ENCODE measurements at regions not wholly inside any gene's neighbourhood (a gene's known extent, or its start where the extent isn't known, plus 50 kb on each side); places are given as distances from the start of the nearest gene placed in this dataset.

DNA sequence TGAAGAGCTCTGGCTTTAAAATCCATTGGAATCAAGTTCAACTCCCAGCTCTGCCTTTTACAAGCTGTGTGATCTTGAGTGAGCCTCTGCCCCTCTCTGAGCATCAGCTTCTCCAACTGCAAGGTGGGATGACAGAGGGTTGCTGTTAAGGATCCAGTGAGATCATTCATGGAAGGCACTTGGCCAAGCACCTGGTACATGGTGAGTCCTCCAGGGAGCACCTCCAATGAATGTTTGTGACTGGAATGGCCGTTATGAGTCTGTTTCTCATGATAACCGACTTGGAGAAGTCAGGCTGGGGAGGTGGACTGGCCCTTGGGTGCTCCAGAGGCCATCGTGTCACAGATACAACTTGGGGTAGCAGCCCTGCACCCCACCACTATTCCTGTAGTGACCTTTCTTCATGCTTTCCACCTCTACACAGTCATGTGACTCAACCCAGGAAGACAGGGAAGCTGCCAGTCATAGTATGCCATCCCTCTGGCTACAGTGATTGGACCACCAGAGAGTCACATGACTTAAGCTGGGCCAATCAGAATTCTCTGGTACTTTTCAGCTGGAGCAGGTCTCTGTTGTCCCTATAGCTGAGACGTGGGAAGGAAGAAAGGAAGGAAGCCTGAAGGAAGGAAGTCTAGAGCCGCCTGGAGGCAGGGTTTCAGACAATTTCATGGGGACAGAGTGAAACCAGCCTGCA, 146.5 kb upstream of the MYL2 start:
- H3K4me1 Mint-ChIP-seq, result peaks cover 13% of the 10 kb centered on the region
- ChIA-PET CTCF (interaction anchor here (0.6 to 1.2 kb wide), 3 partner anchors 9 to 1966 kb away, joined by 3 to 4 read pairs (median 3); no protein-coding TSS in a partner anchor), POLR2A (no interaction called here)
- H3K4me3 Mint-ChIP-seq, result no peak overlapping the region
- no peaks in the 10 kb centered on the region for H3K36me3 Mint-ChIP-seq (ENCODE audit: low read depth)
- no peak for DNase-seq
- no peak overlapping the region for H3K27ac Mint-ChIP-seq
- no peaks in the 10 kb centered on the region for H3K9me3 Mint-ChIP-seq
- H3K27me3 Mint-ChIP-seq, result peaks cover 8% of the 10 kb centered on the region

- ChIA-PET POLR2A (no interaction called here), CTCF (no interaction called here)
- Mint-ChIP-seq H3K9me3 (no peaks in the 10 kb centered on the region), H3K4me3 (no peak overlapping the region), H3K36me3 (ENCODE audit: low read depth) (no peaks in the 10 kb centered on the region), H3K27ac (no peak overlapping the region), H3K4me1 (peaks cover 13% of the 10 kb centered on the region), H3K27me3 (no peaks in the 10 kb centered on the region)
- no peak for DNase-seq
Measured at GRCh38 chr12:111064982-111065381, 144.6 kb upstream of the MYL2 start.

DNA sequence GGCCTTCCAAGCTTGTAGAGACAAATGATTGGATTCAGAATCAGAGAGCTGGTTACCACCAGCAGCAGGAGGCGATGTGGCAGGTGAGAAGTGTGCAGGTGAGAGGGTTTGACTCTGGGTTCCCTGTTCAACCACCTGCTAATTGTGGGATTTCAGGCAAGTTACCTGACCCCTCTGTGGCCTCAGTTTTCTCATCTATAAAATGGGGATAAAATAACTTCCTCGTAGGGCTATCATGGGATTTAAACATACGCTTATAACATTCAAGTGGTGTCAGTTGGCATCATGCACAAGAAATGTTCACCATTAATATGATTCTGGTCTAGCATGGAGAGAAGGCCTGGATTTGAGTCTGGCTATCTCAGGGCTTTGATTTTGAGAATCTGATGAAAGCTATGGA, 143.8 kb upstream of the MYL2 start:
- ChIA-PET POLR2A (no interaction called here), CTCF (no interaction called here)
- DNase-seq, result no peak
- Mint-ChIP-seq H3K9me3 (no peaks in the 10 kb centered on the region), H3K27me3 (no peaks in the 10 kb centered on the region), H3K4me3 (no peak overlapping the region), H3K36me3 (ENCODE audit: low read depth) (no peaks in the 10 kb centered on the region), H3K27ac (no peak overlapping the region), H3K4me1 (peaks cover 10% of the 10 kb centered on the region)

DNA sequence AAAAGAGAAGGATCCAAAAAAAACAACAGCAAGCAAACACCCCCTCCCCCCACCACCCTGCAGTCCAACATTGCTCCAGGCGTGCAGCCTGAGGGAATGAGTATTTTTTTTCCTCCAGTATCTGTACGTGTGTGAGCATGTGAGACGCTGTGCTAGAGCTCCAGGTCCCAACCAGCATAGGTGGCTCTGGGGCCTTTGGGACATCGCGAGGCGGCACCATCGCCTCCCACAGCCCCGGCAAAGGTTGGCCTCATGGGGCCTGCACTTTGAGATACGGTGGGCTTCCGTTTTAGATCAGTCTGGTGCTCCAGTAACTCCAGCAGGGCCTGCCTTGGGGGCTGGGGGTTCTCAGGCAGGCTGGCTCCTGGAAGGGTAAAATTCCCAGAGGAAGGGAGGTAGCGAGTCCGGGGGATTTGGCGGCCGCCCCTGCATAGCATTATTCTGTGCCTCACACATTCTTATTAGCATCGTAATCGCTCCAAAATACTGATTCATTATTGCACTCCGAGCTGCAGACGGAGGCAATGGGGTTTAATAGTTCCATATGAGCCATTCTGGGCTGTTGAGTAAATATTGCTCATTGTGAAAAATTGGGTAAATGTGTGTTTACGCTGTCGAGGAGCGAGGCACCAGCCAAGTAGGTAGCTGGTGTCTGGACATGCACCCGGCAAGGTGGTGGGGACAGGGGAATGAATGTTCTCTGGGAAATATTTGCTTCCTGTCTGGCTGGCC, 143.1 kb upstream of the MYL2 start:
- H3K27me3 Mint-ChIP-seq, result no peaks in the 10 kb centered on the region

DNA sequence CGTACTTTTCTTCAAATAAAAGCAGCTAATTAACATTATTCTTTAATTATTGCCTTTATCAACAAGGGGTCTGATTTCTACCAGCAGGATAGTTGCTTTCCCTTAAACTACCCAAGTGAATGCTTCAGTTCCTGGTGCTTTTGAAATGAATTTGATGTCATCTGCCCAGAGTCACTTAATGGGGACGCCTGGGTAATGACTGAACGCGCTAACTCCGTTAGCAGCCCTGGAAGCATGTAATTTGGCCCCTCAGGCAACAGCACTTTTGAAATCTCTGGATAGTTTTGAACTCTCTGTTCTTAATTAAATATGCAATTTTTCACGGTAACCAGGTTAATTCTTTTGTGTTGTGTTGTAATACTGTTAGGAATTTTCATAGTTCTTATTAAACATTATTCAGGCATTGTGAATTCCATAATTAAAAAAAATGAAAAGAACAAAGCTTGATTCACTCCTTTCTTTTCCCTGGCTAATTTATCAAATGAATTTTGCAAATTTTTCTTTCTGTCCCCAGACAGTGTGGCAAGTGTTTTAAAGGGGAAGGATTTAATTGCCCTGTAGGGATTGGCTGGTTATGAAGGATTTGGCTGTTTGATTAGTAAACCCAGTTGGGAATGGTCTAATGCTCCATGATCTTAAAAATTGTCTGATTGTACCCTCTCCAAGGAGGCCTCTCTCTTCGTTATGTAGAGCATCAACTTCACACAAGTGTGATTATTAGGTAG, 137.5 kb upstream of the MYL2 start:
- ChIA-PET POLR2A (no interaction called here), CTCF (interaction anchor here (1.8 kb wide), 1 partner anchor 10 kb away, joined by 5 read pairs; no protein-coding TSS in a partner anchor)
- peaks cover 30% of the 10 kb centered on the region for H3K4me1 Mint-ChIP-seq
- peaks cover 33% of the 10 kb centered on the region for H3K36me3 Mint-ChIP-seq (ENCODE audit: low read depth)
- DNase-seq, result no peak
- peaks cover 26% of the 10 kb centered on the region for H3K9me3 Mint-ChIP-seq
- no peaks in the 10 kb centered on the region for H3K27me3 Mint-ChIP-seq
- H3K4me3 Mint-ChIP-seq, result no peak overlapping the region
- H3K27ac Mint-ChIP-seq, result peak overlapping the region; percentile 99

More for the DNA sequence above, 143.1 kb upstream of the MYL2 start:
- DNase-seq, result no peak
- POLR2A ChIA-PET, result no interaction called here
- H3K36me3 Mint-ChIP-seq (ENCODE audit: low read depth), result peaks cover 2% of the 10 kb centered on the region
- H3K4me3 Mint-ChIP-seq, result no peak overlapping the region
- peaks cover 2% of the 10 kb centered on the region for H3K9me3 Mint-ChIP-seq
- peaks cover 10% of the 10 kb centered on the region for H3K4me1 Mint-ChIP-seq
- CTCF ChIA-PET, result interaction anchor here (0.5 to 0.6 kb wide), 2 partner anchors 40 to 410 kb away, joined by 3 to 6 read pairs; no protein-coding TSS in a partner anchor
- H3K27ac Mint-ChIP-seq, result no peak overlapping the region

GRCh38 chr12:111056618-111057521, 136.5 kb upstream of the MYL2 start:
- POLR2A ChIA-PET, result no interaction called here
- H3K27ac Mint-ChIP-seq, result peak overlapping the region; percentile 99
- H3K4me1 Mint-ChIP-seq, result peaks cover 30% of the 10 kb centered on the region
- CTCF ChIA-PET, result interaction anchor here (0.6 to 1.8 kb wide), 3 partner anchors 9 to 100 kb away, joined by 3 to 5 read pairs (median 4); no protein-coding TSS in a partner anchor
- peaks cover 33% of the 10 kb centered on the region for H3K36me3 Mint-ChIP-seq (ENCODE audit: low read depth)
- no peaks in the 10 kb centered on the region for H3K27me3 Mint-ChIP-seq
- DNase-seq, result peak; percentile 78
- peak overlapping the region; percentile 18 for H3K4me3 Mint-ChIP-seq
- H3K9me3 Mint-ChIP-seq, result peaks cover 26% of the 10 kb centered on the region

GRCh38 chr12:111055181-111055880, 135.0 kb upstream of the MYL2 start:
- peaks cover 26% of the 10 kb centered on the region for H3K9me3 Mint-ChIP-seq
- peaks cover 30% of the 10 kb centered on the region for H3K4me1 Mint-ChIP-seq
- peak overlapping the region; percentile 99 for H3K27ac Mint-ChIP-seq
- no peaks in the 10 kb centered on the region for H3K27me3 Mint-ChIP-seq
- DNase-seq, result no peak
- H3K4me3 Mint-ChIP-seq, result no peak overlapping the region
- POLR2A ChIA-PET, result no interaction called here
- CTCF ChIA-PET, result interaction anchor here (1.2 kb wide), 1 partner anchor 28 kb away, joined by 3 read pairs; no protein-coding TSS in a partner anchor
- peaks cover 33% of the 10 kb centered on the region for H3K36me3 Mint-ChIP-seq (ENCODE audit: low read depth)

DNA sequence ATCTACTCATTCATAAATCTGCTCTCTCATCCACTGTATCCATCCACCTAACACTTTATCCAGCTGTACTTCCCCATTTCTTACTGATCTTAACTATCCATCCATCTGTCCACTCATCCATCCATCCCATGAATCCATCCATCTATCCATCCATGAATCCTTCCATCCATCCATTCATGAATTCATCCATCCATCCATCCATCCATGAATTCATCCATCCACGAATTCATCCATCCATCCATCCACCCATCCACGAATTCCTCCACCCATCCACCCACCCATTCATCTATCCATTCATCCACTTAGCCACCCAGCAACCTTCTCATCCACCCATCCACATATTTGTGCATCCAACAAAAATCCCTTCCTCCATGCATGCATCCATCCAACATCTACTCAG, 128.6 kb upstream of the MYL2 start:
- no peak for DNase-seq
- H3K36me3 Mint-ChIP-seq (ENCODE audit: low read depth), result no peaks in the 10 kb centered on the region
- H3K4me1 Mint-ChIP-seq, result no peaks in the 10 kb centered on the region
- H3K4me3 Mint-ChIP-seq, result no peak overlapping the region
- no peak overlapping the region for H3K27ac Mint-ChIP-seq
- ChIA-PET POLR2A (no interaction called here), CTCF (interaction anchor here (1.3 kb wide), 1 partner anchor 9 kb away, joined by 5 read pairs; no protein-coding TSS in a partner anchor)
- H3K27me3 Mint-ChIP-seq, result peaks cover 2% of the 10 kb centered on the region
- H3K9me3 Mint-ChIP-seq, result no peaks in the 10 kb centered on the region

GRCh38 chr12:111046896-111047295, 126.5 kb upstream of the MYL2 start:
- Mint-ChIP-seq H3K27ac (no peak overlapping the region), H3K36me3 (ENCODE audit: low read depth) (no peaks in the 10 kb centered on the region), H3K4me1 (no peaks in the 10 kb centered on the region), H3K9me3 (no peaks in the 10 kb centered on the region), H3K4me3 (no peak overlapping the region), H3K27me3 (peaks cover 2% of the 10 kb centered on the region)
- no peak for DNase-seq
- CTCF ChIA-PET, result interaction anchor here (0.6 kb wide), 1 partner anchor 432 kb away, joined by 3 read pairs; no protein-coding TSS in a partner anchor
- POLR2A ChIA-PET, result no interaction called here

DNA sequence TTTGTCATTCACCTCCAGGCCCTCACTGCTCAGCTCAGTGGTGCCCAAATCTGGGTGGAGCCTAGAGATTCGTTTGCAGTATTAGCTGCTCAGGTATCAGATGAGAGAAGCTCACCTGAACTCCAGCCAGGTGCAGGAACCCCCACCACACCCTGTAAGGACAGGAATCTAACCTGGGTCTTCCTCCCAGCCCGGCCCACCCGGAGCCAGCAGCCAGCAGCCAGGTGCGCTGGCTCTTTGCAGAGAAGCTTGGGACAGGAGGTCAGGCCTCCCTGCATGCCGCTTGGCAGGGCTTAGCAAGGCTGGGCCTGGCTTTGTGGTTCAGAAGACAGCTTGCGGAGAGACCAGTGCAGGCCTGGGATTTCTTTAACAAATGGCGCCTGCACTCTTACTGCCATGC, 125.6 kb upstream of the MYL2 start:
- H3K36me3 Mint-ChIP-seq (ENCODE audit: low read depth), result no peaks in the 10 kb centered on the region
- ChIA-PET POLR2A (no interaction called here), CTCF (no interaction called here)
- H3K9me3 Mint-ChIP-seq, result no peaks in the 10 kb centered on the region
- no peak for DNase-seq
- H3K27me3 Mint-ChIP-seq, result peaks cover 2% of the 10 kb centered on the region
- no peak overlapping the region for H3K4me3 Mint-ChIP-seq
- H3K27ac Mint-ChIP-seq, result no peak overlapping the region
- H3K4me1 Mint-ChIP-seq, result no peaks in the 10 kb centered on the region

DNA sequence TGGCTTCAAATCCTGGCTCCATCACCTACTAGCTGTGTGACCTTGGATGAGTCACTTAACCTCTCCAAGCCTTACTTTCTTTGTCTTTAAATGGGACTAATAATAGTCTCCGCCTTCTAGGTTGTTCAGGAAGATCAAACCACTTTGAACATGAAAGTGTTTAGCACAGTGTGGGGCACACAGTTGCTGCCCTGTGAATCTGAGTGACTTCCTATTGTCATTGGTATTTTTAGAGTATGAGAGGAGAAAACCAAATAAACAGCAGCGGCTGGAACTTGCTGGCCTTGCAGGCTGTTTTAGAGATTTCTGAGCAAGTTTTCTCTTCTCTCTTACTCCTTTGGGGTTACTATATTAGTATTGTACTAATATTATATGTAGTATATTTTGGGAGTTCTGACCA, 120.7 kb upstream of the MYL2 start:
- no peak for DNase-seq
- H3K27me3 Mint-ChIP-seq, result peaks cover 33% of the 10 kb centered on the region
- H3K9me3 Mint-ChIP-seq, result no peaks in the 10 kb centered on the region
- H3K27ac Mint-ChIP-seq, result no peak overlapping the region
- H3K36me3 Mint-ChIP-seq (ENCODE audit: low read depth), result no peaks in the 10 kb centered on the region
- no peak overlapping the region for H3K4me3 Mint-ChIP-seq
- ChIA-PET CTCF (no interaction called here), POLR2A (no interaction called here)
- H3K4me1 Mint-ChIP-seq, result peaks cover under 1% of the 10 kb centered on the region

DNA sequence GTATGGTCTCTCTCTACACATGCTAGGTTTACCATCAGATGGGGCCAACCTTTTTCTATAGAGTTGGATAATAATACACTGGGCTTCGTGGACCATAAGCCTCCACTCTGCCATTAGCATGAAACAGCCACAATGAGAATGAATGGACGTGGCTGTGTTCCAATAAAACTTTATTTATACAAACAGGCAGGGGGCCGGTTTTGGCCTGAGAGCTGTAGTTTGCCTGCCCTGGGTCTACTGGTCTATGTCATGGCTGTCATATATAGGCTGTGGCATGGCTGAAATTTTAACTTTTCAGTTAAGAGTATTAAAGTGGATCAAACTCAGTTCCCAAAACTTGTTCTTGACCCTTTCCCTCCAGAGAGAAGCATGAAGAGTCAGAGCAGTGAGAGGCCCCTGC, 120.3 kb upstream of the MYL2 start:
- H3K27ac Mint-ChIP-seq, result no peak overlapping the region
- H3K4me1 Mint-ChIP-seq, result peaks cover 4% of the 10 kb centered on the region
- H3K27me3 Mint-ChIP-seq, result peaks cover 37% of the 10 kb centered on the region
- POLR2A ChIA-PET, result no interaction called here
- no peaks in the 10 kb centered on the region for H3K36me3 Mint-ChIP-seq (ENCODE audit: low read depth)
- no peak overlapping the region for H3K4me3 Mint-ChIP-seq
- CTCF ChIA-PET, result no interaction called here
- DNase-seq, result no peak
- no peaks in the 10 kb centered on the region for H3K9me3 Mint-ChIP-seq
